Omental fat pad (tissue), 3 donors: ENCODE measurements at regions not wholly inside any gene's neighbourhood (a gene's known extent, or its start where the extent isn't known, plus 50 kb on each side); places are given as distances from the start of the nearest gene placed in this dataset.

ENCODE experiments used
- ATAC-seq: fragments of 150-250 bp; one replicate; pipeline ENCODE4 v1.9.1; 2016; ENCODE audit warnings: mild to moderate bottlenecking, moderate library complexity; ENCODE audit not compliant: low FRiP score
- DNase-seq: peaks from one replicate; pipeline ENCODE4 v3.0.0-alpha.2; 2019; ENCODE audit warnings: low spot score
- TF ChIP-seq, protein P1 (sequence below), 3 donors: fragments of 450-650 bp; IDR thresholded peaks; one replicate each; pipeline ENCODE4 v1.5.1; 2016 to 2017; ENCODE audit warnings: antibody characterized with exemption in 3 of 3, mild to moderate bottlenecking in 3 of 3, moderate library complexity in 2 of 3

DNA sequence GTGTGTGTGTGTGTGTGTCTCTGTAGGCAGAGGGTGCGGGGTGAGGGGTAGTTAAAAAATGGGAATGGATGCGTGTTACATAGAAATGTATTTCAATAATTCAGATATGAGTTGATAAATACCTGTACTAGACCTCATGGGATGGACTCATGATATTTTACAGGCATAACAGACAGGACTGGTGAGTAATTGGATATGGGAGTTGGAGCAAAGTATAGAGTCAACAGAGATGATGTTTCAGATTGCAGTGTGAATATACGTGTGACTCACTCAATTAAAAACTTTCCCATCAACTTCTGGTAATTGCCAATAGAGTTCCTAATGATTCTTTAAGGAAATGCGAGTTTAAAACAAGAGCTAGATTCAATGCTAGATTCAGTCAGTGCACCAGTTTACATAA lies 711.9 kb downstream of the C12orf50 start:
- DNase-seq (no peak), ATAC-seq (no peak)
- TF ChIP-seq, protein P1, sequence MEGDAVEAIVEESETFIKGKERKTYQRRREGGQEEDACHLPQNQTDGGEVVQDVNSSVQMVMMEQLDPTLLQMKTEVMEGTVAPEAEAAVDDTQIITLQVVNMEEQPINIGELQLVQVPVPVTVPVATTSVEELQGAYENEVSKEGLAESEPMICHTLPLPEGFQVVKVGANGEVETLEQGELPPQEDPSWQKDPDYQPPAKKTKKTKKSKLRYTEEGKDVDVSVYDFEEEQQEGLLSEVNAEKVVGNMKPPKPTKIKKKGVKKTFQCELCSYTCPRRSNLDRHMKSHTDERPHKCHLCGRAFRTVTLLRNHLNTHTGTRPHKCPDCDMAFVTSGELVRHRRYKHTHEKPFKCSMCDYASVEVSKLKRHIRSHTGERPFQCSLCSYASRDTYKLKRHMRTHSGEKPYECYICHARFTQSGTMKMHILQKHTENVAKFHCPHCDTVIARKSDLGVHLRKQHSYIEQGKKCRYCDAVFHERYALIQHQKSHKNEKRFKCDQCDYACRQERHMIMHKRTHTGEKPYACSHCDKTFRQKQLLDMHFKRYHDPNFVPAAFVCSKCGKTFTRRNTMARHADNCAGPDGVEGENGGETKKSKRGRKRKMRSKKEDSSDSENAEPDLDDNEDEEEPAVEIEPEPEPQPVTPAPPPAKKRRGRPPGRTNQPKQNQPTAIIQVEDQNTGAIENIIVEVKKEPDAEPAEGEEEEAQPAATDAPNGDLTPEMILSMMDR (IDR thresholded peaks at IDR 0.05): no peak

DNA sequence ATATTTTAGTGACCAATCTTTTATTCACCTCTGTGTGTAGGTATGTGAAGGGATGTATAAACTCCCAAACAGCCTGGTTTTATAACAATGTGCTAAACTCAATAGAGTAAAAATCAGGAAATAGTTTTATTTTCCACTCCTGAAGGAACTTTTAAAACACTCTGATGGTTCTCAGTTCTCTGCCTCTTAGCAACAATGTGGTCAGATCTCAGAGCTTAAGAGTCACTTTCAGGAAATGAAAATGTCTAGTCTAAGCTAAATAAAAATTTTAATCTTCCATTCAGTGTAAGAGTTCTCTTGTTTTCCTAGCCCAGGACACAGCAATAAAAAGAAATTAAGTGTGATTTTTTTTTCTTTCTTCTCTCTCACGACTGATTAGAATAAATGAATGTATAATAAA lies 718.0 kb downstream of the C12orf50 start:
- DNase-seq: no peak
- TF ChIP-seq, protein P1 (IDR thresholded peaks at IDR 0.05): no peak
- peak; percentile 23 for ATAC-seq

DNA sequence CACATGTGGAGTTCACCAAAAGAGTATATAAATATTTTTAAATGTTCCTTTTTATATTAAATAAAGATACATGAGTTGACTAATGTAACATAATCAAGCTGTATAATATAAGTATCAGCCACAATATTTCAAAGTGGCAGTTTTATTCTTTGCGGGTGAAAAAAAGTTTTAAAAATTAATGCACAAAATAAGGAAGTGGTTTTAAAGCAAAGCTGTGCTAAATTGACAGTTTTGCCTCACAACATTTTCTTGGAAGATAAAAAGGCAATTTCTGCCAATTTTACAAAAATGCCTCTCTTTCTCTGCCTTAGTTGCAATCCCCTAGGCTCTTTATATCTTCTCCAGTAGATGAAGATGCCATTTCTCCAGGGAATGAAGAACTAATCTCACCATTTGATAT lies 719.1 kb downstream of the C12orf50 start:
- no peak for ATAC-seq
- DNase-seq: no peak
- TF ChIP-seq, protein P1 (IDR thresholded peaks at IDR 0.05): no peak

DNA sequence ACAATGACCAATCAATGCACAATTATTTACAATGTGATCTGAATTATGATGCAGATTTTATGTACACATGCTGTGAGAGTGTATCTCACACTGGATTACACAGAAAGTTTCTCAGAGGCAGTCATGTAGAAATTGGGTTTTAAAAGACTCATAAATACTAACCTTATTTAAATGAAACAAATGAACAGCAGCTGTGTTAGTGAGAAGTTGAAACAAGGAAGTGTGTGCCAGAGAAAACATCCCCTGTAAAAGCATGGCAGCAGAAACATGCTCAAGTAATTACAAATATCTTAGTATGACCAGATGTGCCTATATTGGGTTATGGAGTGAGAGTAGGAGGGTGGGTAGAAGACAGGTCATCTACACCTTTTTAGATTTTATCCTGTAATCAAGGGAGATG lies 723.7 kb downstream of the C12orf50 start:
- TF ChIP-seq, protein P1 (IDR thresholded peaks at IDR 0.05): no peak
- ATAC-seq (no peak), DNase-seq (no peak)

DNA sequence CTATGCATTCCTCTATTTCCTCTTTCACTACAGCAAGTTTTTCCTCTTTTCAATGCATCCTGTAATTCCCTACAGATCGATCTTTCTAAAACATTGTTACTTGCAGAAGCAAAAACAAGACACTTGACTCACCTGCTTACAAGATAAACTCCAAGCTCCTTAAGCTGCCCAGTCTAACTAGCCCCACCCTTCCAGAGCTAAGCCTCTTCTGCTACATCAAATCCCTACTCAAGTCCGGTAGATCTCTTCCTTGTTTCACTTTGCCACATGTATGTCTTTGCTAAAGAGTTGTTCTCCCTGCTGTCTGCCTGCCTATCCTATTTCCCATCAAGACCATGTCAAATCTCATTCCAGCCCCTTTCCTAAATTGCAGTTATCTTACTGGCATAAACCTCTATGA lies 724.8 kb downstream of the C12orf50 start:
- ATAC-seq (no peak), DNase-seq (no peak)
- TF ChIP-seq, protein P1 (IDR thresholded peaks at IDR 0.05): no peak

DNA sequence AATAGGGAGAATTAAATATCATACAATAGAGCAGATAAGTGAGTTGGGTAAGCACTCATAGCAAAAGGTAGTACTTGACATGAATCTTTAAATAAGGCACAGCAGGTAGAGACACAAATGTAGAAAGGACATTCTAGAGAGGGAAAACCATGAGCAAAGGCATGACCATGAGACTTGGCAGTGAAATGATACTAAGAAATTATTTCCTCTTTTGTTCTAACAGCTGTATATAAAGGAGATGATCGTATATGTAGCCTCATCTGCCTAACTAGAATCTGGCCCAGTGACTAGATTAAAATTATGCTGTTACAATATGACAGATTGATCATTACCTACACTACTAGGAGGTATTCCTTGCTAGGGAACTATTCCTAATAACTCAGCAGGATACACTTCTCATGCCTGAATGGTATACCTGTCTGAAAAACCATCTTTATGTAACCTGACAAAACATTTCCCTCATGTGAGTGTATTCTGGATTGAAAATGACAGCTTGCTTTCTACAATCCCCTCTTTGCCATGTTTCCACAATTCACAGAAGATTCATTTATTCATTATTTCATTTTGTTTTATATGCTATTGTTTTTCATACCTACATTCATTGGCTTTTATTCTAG lies 725.7 kb downstream of the C12orf50 start:
- ATAC-seq (no peak), DNase-seq (no peak)
- TF ChIP-seq, protein P1 (IDR thresholded peaks at IDR 0.05): no peak

DNA sequence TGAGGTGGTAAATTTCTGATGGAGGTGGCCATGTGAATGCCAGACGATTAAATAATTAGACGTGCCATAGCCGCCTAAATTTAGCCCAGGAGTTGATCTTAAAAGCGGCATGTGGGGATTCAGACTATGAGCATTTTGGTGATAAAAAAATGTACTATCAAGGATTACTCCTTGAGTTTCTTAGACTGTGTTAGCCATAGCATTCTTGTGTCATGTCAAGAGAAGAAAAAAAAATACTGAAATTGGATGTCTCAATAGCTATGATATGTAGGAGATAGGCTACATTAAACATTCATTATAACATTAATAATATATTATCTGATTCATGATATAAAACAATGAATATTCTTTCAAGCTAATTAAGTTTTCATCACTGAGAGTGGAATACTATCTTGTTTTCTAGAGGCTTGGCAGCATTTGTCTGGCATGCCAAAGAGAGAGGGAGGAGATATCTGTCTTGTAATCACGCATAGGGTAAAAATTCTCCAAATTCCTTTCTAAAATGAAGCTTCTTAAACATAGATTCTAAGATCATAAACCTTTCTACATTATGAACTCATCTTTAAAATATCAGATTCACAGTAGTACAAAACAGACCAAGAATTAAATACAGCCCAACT lies 727.0 kb downstream of the C12orf50 start:
- ATAC-seq (peak; percentile 51), DNase-seq (no peak)
- TF ChIP-seq, protein P1 (IDR thresholded peaks at IDR 0.05): no peak
